ENCODE measurements at regions not wholly inside any gene's neighbourhood (a gene's known extent, or its start where the extent isn't known, plus 50 kb on each side); places are given as distances from the start of the nearest gene placed in this dataset.
A peak's percentile ranks its signal among the peaks of the same experiment; 100 is the strongest.
"Not testable (repeated sequence)": the region's sequence is repeated elsewhere in the genome, so short reads cannot be mapped to it uniquely, and the experiment has no call there.

DNA sequence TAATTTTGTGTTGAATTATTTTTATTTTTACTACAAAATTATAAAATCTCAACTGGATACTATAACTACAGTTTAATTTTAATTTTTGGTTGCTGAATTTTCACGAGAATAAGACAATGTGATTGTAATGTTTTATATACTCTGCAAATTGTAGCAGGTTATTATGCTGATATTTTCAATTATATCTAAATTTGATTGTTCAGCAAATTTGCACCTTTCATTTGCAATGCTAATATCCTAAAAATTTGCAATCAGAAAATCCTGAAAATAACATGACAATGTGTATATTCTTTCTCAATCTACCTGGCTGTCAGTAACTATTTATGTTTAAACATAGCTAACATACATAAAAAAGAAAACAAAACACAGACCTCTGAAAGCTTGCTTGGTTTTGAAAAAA lies 932.2 kb upstream of the LRFN5 start:
- no peak overlapping the region for H3K4me3 ChIP-seq
- TF ChIP-seq, protein P1, sequence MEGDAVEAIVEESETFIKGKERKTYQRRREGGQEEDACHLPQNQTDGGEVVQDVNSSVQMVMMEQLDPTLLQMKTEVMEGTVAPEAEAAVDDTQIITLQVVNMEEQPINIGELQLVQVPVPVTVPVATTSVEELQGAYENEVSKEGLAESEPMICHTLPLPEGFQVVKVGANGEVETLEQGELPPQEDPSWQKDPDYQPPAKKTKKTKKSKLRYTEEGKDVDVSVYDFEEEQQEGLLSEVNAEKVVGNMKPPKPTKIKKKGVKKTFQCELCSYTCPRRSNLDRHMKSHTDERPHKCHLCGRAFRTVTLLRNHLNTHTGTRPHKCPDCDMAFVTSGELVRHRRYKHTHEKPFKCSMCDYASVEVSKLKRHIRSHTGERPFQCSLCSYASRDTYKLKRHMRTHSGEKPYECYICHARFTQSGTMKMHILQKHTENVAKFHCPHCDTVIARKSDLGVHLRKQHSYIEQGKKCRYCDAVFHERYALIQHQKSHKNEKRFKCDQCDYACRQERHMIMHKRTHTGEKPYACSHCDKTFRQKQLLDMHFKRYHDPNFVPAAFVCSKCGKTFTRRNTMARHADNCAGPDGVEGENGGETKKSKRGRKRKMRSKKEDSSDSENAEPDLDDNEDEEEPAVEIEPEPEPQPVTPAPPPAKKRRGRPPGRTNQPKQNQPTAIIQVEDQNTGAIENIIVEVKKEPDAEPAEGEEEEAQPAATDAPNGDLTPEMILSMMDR (IDR thresholded peaks at IDR 0.05): no peak
- no peaks in the 10 kb centered on the region for H3K4me1 ChIP-seq
- H3K27me3 ChIP-seq: no peaks in the 10 kb centered on the region
- H3K36me3 ChIP-seq: no peaks in the 10 kb centered on the region
- intact Hi-C loops (cut with DNase I): no loop called here
- DNase-seq (no peak), ATAC-seq (no peak), FAIRE-seq (no peak)
- H3K9me3 ChIP-seq: no peaks in the 10 kb centered on the region
- WGBS, 2 donors: 36 to 52% methylated on average over 1 of the region's 1 CpG
- no peak overlapping the region for H3K27ac ChIP-seq

DNA sequence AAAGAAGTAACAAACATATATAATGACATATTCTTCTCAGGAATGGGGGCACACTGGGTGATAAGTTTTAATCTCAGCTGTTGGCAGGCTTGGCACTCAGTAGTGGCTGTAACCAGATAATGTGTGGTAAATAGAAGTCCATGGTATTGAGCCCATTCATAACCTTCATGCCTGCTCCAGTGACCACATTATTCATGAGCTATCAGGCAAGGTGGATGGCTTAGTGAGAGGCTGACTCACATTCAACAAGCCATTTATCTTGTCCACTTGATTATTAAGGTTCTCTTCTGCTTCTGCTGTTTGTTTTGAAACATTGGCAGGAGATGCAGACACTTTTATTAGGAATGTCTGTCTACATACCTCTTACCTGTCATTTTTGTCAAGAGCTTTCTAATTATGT lies 950.4 kb upstream of the LRFN5 start:
- Histone ChIP-seq H3K36me3 (no peaks in the 10 kb centered on the region), H3K4me1 (no peaks in the 10 kb centered on the region), H3K27me3 (no peaks in the 10 kb centered on the region), H3K27ac (no peak overlapping the region), H3K9me3 (no peaks in the 10 kb centered on the region), H3K4me3 (no peak overlapping the region)
- TF ChIP-seq, protein P1 (IDR thresholded peaks at IDR 0.05): no peak
- no peak for DNase-seq
- intact Hi-C loops (cut with DNase I): no loop called here
- no peak for ATAC-seq
- no peak for FAIRE-seq

DNA sequence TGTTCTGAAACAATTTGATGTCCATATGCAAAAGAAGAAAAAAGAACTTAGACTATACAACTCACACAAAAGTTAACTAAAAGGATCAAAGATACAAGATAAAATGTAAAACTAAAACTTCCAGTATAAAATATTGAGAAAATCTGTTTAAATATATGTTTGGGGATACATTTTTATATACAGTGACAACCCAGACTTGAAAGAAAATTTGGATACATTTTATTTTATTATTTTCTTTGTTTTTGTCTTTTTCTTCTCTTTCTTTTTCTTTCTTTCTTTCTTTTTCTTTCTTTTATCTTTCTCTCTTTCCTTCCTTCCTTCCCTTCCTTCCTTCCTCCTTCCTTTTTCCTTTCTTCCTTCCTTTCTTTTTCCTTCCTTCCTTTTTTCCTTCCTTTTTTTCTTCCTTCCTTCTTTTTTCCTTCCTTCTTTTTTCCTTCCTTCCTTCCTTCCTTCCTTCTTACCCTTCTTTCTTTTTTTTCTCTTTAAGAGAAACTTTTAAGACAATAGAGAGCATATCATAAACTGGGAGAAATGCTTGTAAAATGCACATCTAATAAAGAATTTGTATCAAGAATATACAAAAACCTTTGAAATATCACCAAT lies 954.5 kb upstream of the LRFN5 start:
- no peaks in the 10 kb centered on the region for H3K27me3 ChIP-seq
- DNase-seq (no peak), ATAC-seq (no peak), FAIRE-seq (no peak)
- no peaks in the 10 kb centered on the region for H3K9me3 ChIP-seq
- intact Hi-C loops (cut with DNase I): no loop called here
- no peaks in the 10 kb centered on the region for H3K4me1 ChIP-seq
- no peak overlapping the region for H3K4me3 ChIP-seq
- TF ChIP-seq, protein P1 (IDR thresholded peaks at IDR 0.05): no peak
- no peaks in the 10 kb centered on the region for H3K36me3 ChIP-seq
- no peak overlapping the region for H3K27ac ChIP-seq

DNA sequence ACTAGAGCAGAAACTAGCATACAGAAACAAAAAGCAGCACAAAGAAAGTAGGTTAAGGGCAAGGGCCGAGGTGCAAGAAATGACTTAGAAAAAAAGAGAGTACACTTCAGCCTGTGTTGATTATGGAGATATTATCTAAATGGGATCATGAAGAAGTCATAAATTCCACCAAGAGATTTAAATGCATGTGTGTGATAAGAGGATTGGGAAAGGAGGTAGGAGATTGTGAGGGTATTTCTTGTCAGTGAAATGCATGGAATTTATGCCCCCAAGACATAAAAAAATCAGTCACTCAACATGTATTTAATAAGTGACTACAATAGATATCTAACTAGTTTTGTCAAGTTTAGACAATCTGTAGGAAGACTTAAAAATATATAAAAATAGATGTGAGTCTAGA lies 976.2 kb upstream of the LRFN5 start:
- Histone ChIP-seq H3K36me3 (no peaks in the 10 kb centered on the region), H3K4me1 (no peaks in the 10 kb centered on the region), H3K4me3 (no peak overlapping the region), H3K27ac (no peak overlapping the region), H3K27me3 (no peaks in the 10 kb centered on the region), H3K9me3 (no peaks in the 10 kb centered on the region)
- no peak for DNase-seq
- intact Hi-C loops (cut with DNase I): no loop called here
- no peak for ATAC-seq
- TF ChIP-seq, protein P1 (IDR thresholded peaks at IDR 0.05): no peak
- FAIRE-seq: no peak
- WGBS, 2 donors: 33 to 66% methylated on average over 1 of the region's 1 CpG

DNA sequence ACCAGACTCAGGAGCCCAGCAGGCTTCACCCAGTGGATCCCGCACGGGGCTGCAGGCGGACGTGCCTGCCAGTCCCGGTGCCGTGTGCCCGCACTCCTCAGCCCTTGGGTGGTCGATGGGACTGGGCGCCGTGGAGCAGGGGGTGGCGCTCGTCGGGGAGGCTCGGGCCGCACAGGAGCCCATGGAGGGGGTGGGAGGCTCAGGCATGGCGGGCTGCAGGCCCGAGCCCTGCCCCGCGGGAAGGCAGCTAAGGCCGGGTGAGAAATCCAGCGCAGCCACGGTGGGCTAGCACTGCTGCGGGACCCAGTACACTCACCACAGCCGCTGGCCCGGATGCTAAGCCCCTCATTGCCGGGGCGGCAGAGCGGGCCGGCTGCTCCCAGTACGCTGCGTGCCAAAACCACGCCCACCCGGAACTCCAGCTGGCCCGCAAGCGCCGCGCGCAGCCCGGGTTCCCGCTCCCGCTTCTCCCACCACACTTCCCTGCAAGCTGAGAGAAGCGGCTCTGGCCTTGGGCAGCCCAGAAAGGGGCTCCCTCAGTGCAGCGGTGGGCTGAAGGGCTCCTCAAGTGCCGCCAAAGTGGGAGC lies 977.0 kb upstream of the LRFN5 start:
- FAIRE-seq; H3K27ac ChIP-seq; H3K36me3 ChIP-seq; H3K9me3 ChIP-seq; H3K4me3 ChIP-seq; ATAC-seq; H3K27me3 ChIP-seq; intact Hi-C loops (cut with DNase I); H3K4me1 ChIP-seq: not testable (repeated sequence)
- peak in 2 of 6 donors; percentile 14 to 61 for DNase-seq
- 82 to 85% methylated on average over 28 to 35 of the region's 44 CpGs for WGBS, 2 donors

Measured in pancreas (tissue), 10 donors.